ENCODE measurements at regions not wholly inside any gene's neighbourhood (a gene's known extent, or its start where the extent isn't known, plus 50 kb on each side); places are given as distances from the start of the nearest gene placed in this dataset.

DNA sequence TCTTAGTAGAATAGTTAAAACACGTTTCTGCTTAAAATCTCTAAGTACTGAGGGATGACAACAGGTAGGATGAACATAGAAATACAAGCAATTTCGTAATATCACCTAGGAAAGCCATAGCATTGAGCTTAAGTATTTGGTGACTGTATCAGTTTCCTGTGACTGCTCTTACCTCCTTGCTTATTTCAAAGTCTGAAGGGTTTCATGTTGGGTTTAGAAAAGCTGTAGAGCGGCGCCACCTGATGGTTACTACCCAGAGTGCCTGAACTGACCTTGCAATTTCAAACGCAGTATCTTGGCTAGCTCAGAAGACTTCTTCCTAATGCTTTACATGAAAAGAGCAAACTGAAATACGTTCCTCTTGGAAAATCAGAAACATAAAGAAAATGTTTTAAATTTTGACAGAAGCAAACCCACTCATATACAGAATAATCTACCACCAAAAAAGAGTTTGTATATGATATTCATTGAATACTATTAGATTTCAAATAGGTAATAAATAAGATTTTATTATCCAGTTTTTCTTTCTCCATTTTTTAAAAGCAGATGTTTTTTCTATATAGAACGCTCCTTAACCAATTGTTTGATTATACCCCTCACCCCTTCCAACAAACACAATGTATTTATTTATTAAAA is 82.3 kb upstream of the RIPOR2 start:
- no peaks in the 10 kb centered on the region for H3K36me3 ChIP-seq (replicated peaks)
- no peaks in the 10 kb centered on the region for H3K27me3 ChIP-seq (replicated peaks)
- no peak overlapping the region for H3K27ac ChIP-seq
- in situ Hi-C loops (cut with HindIII; ENCODE audit: low pct_ligation_motif_present, low sequenced_read_pairs), result no loop called here
- DNase-seq, result peak; percentile 67
- no peak overlapping the region for H3K4me3 ChIP-seq (ENCODE audit: low read depth, low read length)
- TF ChIP-seq CTCF (IDR thresholded peaks at IDR 0.05; ENCODE audit: low read depth, low read length, missing control alignments), result peak; percentile 77

DNA sequence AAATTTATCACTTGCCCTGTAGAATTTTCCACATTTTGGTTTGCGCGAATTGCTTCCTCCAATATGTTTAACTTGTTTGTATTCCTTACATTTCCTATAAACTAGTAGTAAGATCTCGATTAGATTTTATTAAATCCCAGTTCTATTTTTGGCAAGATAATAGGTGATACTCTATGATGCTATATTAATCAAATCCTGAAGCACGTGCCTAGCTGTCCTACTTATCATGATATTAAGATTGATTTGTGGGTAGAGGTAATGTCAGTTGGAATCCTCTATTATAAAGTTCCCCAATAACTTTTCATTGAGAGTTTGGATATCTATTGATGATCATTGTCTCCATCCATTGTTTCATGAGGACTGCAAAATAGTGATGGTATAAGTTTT is 82.8 kb upstream of the RIPOR2 start:
- in situ Hi-C loops (cut with HindIII; ENCODE audit: low pct_ligation_motif_present, low sequenced_read_pairs), result no loop called here
- DNase-seq, result no peak
- Histone ChIP-seq H3K4me3 (ENCODE audit: low read depth, low read length) (no peak overlapping the region), H3K36me3 (replicated peaks) (no peaks in the 10 kb centered on the region), H3K27me3 (replicated peaks) (no peaks in the 10 kb centered on the region), H3K27ac (no peak overlapping the region)
- TF ChIP-seq CTCF (IDR thresholded peaks at IDR 0.05; ENCODE audit: low read depth, low read length, missing control alignments), result no peak

- no peak overlapping the region for H3K27ac ChIP-seq
- TF ChIP-seq CTCF (IDR thresholded peaks at IDR 0.05; ENCODE audit: low read depth, low read length, missing control alignments), result no peak
- no peaks in the 10 kb centered on the region for H3K27me3 ChIP-seq (replicated peaks)
- in situ Hi-C loops (cut with HindIII; ENCODE audit: low pct_ligation_motif_present, low sequenced_read_pairs), result no loop called here
- DNase-seq, result no peak
- H3K4me3 ChIP-seq (ENCODE audit: low read depth, low read length), result no peak overlapping the region
- no peaks in the 10 kb centered on the region for H3K36me3 ChIP-seq (replicated peaks)
Measured at GRCh38 chr6:25022140-25022553, 86.4 kb upstream of the RIPOR2 start.

DNA sequence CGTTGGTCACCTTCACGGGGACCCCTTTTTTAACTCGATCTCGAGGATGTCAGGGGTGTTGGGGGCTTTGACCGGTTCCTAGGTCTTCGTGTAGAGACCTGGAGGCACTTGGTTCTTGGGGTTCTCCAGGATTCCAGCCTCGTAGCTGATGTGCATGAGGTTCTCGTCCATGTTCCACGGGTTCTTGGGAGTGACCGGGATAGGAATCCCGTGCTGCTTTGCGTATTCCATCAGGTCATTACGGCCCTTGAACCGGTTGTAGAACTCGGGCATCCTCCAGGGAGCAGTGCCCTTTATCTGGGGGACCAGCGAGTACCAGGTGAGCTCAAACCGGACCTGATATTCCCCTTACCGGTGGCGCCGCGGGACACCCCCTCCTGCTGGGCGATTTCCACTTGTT is 88.0 kb upstream of the RIPOR2 start:
- Histone ChIP-seq H3K27ac (no peak overlapping the region), H3K27me3 (replicated peaks) (no peaks in the 10 kb centered on the region), H3K36me3 (replicated peaks) (no peaks in the 10 kb centered on the region), H3K4me3 (ENCODE audit: low read depth, low read length) (no peak overlapping the region)
- no peak for DNase-seq
- in situ Hi-C loops (cut with HindIII; ENCODE audit: low pct_ligation_motif_present, low sequenced_read_pairs), result no loop called here
- TF ChIP-seq CTCF (IDR thresholded peaks at IDR 0.05; ENCODE audit: low read depth, low read length, missing control alignments), result no peak

GRCh38 chr6:25024821-25025220 is 89.1 kb upstream of the RIPOR2 start:
- Histone ChIP-seq H3K27me3 (replicated peaks) (no peaks in the 10 kb centered on the region), H3K36me3 (replicated peaks) (no peaks in the 10 kb centered on the region), H3K27ac (no peak overlapping the region), H3K4me3 (ENCODE audit: low read depth, low read length) (no peak overlapping the region)
- in situ Hi-C loops (cut with HindIII; ENCODE audit: low pct_ligation_motif_present, low sequenced_read_pairs), result no loop called here
- TF ChIP-seq CTCF (IDR thresholded peaks at IDR 0.05; ENCODE audit: low read depth, low read length, missing control alignments), result no peak
- DNase-seq, result no peak
